ENCODE measurements at regions not wholly inside any gene's neighbourhood (a gene's known extent, or its start where the extent isn't known, plus 50 kb on each side); places are given as distances from the start of the nearest gene placed in this dataset.
"Not testable (repeated sequence)": the region's sequence is repeated elsewhere in the genome, so short reads cannot be mapped to it uniquely, and the experiment has no call there.

DNA sequence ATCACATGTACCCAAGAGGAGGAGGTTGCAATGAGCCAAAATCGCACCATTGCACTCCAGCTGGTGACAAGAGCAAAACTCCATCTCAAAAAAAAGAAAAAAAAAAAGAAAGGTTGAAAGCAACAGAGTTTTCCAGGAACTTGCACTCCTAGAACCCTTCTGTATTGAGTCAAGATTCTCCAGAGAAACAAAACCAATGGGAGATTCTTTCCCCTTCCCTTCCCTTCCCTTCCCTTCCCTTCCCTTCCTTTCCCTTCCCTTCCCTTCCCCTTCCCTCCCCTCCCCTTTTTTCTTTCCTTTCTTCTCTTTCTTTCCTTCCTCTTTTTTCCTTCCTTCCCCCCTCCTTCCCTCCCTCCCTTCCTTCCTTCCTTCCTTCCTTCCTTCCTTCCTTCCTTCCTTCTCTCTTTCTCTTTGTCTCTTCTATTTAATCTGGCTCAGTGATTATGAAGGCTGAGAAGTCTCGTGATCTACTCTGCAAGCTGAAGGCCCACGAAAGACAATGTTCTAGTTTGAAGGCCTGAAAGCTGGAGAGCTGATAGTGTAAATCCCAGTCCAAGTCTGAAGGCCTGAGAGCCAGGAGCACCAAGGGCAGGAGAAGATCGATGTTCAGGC is 59.6 kb upstream of the CNTLN start:
- DNase-seq (no peak), ATAC-seq (ENCODE audit: low read depth) (no peak)
- TF ChIP-seq, protein P1, sequence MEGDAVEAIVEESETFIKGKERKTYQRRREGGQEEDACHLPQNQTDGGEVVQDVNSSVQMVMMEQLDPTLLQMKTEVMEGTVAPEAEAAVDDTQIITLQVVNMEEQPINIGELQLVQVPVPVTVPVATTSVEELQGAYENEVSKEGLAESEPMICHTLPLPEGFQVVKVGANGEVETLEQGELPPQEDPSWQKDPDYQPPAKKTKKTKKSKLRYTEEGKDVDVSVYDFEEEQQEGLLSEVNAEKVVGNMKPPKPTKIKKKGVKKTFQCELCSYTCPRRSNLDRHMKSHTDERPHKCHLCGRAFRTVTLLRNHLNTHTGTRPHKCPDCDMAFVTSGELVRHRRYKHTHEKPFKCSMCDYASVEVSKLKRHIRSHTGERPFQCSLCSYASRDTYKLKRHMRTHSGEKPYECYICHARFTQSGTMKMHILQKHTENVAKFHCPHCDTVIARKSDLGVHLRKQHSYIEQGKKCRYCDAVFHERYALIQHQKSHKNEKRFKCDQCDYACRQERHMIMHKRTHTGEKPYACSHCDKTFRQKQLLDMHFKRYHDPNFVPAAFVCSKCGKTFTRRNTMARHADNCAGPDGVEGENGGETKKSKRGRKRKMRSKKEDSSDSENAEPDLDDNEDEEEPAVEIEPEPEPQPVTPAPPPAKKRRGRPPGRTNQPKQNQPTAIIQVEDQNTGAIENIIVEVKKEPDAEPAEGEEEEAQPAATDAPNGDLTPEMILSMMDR (IDR thresholded peaks at IDR 0.05): no peak
- Mint-ChIP-seq H3K4me1 (no peaks in the 10 kb centered on the region), H3K4me3 (no peak overlapping the region), H3K27me3 (no peaks in the 10 kb centered on the region), H3K36me3 (ENCODE audit: low read depth) (no peaks in the 10 kb centered on the region), H3K27ac (no peak overlapping the region), H3K9me3 (no peaks in the 10 kb centered on the region)
- intact Hi-C loops (cut with micrococcal nuclease): no loop called here
- ChIA-PET CTCF (interaction anchor here (1.3 kb wide), 1 partner anchor 12 kb away, joined by 4 read pairs; no protein-coding TSS in a partner anchor), POLR2A (no interaction called here)

DNA sequence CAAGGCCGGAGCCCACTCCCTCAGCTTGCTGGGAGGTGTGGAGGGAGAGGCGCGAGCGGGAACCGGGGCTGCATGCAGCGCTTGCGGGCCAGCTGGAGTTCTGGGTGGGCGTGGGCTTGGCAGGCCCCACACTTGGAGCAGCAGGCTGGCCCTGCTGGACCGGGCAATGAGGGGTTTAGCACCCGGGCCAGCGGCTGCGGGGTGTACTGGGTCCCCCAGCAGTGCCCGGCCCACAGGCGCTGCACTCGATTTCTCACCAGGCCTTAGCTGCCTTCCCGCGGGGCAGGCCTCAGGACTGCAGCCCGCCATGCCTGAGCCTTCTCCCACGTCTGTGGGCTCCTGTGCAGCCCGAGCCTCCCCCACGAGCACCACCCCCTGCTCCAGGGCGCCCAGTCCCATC is 62.3 kb upstream of the CNTLN start:
- CTCF ChIA-PET, H3K4me3 Mint-ChIP-seq, H3K4me1 Mint-ChIP-seq: not testable (repeated sequence)

DNA sequence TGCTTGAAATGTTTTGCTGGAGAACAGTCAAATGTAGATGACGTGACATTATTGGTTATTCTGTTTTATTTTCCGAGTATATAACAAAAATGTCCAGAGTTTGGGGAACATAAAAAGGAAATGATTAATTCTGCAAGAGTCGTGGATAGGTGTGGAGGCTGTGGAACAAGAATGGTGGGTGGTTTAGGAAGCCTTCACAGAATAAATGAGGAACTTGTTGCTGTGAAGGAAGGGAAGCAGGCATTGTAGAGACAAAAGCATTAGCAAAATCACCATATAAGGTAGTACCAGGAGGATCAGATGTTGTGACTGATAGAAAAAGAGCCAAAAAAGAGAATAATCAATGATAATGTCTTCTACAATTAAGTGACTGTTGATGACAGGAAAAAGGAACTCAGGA is 66.2 kb upstream of the CNTLN start:
- CTCF ChIA-PET: no interaction called here
- intact Hi-C loops (cut with micrococcal nuclease): no loop called here
- H3K36me3 Mint-ChIP-seq (ENCODE audit: low read depth): no peaks in the 10 kb centered on the region
- ATAC-seq (ENCODE audit: low read depth): no peak
- H3K27me3 Mint-ChIP-seq: no peaks in the 10 kb centered on the region
- H3K4me1 Mint-ChIP-seq: no peaks in the 10 kb centered on the region
- TF ChIP-seq, protein P1 (IDR thresholded peaks at IDR 0.05): no peak
- no peak for DNase-seq
- H3K27ac Mint-ChIP-seq: no peak overlapping the region
- no peak overlapping the region for H3K4me3 Mint-ChIP-seq
- H3K9me3 Mint-ChIP-seq: no peaks in the 10 kb centered on the region
- POLR2A ChIA-PET: no interaction called here

More for the DNA sequence above, 62.3 kb upstream of the CNTLN start:
- H3K27ac Mint-ChIP-seq; H3K9me3 Mint-ChIP-seq; ATAC-seq (ENCODE audit: low read depth); DNase-seq; H3K27me3 Mint-ChIP-seq; H3K36me3 Mint-ChIP-seq (ENCODE audit: low read depth); intact Hi-C loops (cut with micrococcal nuclease); POLR2A ChIA-PET: not testable (repeated sequence)

DNA sequence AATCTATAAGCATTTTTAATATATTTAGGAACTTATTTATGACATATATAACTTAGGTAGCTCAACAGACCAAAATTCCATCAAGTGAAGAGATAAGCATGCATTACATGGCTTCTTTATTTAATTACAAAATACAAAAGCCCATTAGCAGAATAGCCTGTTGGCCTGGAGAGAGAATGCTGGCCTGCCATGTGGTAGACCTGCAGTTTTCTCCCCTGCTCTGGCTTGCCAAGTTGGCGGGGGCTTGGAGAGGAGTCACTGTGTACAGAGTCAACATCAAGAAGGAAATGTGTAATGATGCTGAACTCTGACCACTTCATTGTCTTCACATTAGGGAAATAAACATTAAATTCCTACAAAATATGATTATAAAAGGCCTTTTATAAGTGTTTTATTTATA is 69.8 kb upstream of the CNTLN start:
- no peak overlapping the region for H3K27ac Mint-ChIP-seq
- no peak overlapping the region for H3K4me3 Mint-ChIP-seq
- DNase-seq (no peak), ATAC-seq (ENCODE audit: low read depth) (no peak)
- TF ChIP-seq, protein P1 (IDR thresholded peaks at IDR 0.05): no peak
- no peaks in the 10 kb centered on the region for H3K27me3 Mint-ChIP-seq
- H3K36me3 Mint-ChIP-seq (ENCODE audit: low read depth): no peaks in the 10 kb centered on the region
- ChIA-PET CTCF (no interaction called here), POLR2A (no interaction called here)
- H3K9me3 Mint-ChIP-seq: no peaks in the 10 kb centered on the region
- H3K4me1 Mint-ChIP-seq: no peaks in the 10 kb centered on the region
- intact Hi-C loops (cut with micrococcal nuclease): no loop called here

DNA sequence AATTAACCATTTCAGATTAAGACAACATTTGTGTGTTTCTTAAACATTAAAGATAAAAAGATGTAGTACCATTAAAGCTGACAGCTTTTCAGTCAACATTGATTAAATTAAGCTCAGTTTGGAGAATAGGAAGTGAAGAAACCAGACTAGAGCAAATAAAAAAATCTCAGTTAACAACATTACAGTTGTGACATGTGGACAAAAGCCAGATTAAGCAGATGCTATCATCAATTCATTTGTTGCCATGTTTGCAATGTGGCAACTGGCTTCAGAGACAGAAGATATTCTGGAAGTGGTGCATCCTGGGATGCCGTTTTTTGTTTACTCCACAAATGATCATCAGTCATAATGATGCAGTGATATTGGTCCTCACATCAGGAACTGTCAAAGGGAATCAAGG is 70.3 kb upstream of the CNTLN start:
- ATAC-seq (ENCODE audit: low read depth) (no peak), DNase-seq (no peak)
- Mint-ChIP-seq H3K4me3 (no peak overlapping the region), H3K36me3 (ENCODE audit: low read depth) (no peaks in the 10 kb centered on the region), H3K27me3 (no peaks in the 10 kb centered on the region), H3K9me3 (no peaks in the 10 kb centered on the region), H3K27ac (no peak overlapping the region), H3K4me1 (no peaks in the 10 kb centered on the region)
- TF ChIP-seq, protein P1 (IDR thresholded peaks at IDR 0.05): no peak
- ChIA-PET CTCF (interaction anchor here (1.9 kb wide), 1 partner anchor 10 kb away, joined by 4 read pairs; no protein-coding TSS in a partner anchor), POLR2A (no interaction called here)
- intact Hi-C loops (cut with micrococcal nuclease): no loop called here

Measured in activated B cell treated with CpG ODN at 0.5 μM for 24 hours (primary cell).